Fibroblast of pulmonary artery (primary cell): ENCODE measurements at regions not wholly inside any gene's neighbourhood (a gene's known extent, or its start where the extent isn't known, plus 50 kb on each side); places are given as distances from the start of the nearest gene placed in this dataset.

Experiments
- DNase-seq: peaks from one replicate; pipeline ENCODE4 v3.0.0-alpha.2; 2010; ENCODE audit warnings: low read depth
- H3K4me3 ChIP-seq: replicated peaks from 2 replicates; pipeline ENCODE4 v1.5.1; 2011; ENCODE audit warnings: low read depth, mild to moderate bottlenecking, control low read depth, low read length, moderate library complexity
- TF ChIP-seq, protein P1 (sequence below): IDR thresholded peaks from 2 replicates; pipeline ENCODE4 v1.5.1; 2011; ENCODE audit warnings: mild to moderate bottlenecking, control low read depth, low read length, inconsistent platforms; ENCODE audit errors: missing control alignments

DNA sequence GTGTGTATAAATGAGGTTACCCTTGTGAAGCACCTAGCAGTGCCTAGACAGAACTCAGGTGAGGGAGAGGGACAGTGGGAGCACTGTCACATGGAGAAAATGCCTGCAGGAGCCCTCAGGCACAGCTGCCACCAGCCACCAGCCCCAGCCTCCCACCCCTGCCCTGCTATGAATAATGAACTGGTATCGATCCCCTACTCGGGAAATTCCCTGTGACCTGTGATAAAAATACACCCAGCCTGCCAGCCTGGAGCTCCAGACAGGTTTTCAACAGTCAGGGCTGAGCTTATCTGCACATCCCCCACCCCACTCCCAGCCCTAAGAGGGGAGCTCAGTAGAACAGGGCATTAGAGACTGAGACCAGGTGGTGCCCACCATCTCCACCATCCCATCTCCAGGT is 159.6 kb upstream of the PJA1 start:
- TF ChIP-seq, protein P1, sequence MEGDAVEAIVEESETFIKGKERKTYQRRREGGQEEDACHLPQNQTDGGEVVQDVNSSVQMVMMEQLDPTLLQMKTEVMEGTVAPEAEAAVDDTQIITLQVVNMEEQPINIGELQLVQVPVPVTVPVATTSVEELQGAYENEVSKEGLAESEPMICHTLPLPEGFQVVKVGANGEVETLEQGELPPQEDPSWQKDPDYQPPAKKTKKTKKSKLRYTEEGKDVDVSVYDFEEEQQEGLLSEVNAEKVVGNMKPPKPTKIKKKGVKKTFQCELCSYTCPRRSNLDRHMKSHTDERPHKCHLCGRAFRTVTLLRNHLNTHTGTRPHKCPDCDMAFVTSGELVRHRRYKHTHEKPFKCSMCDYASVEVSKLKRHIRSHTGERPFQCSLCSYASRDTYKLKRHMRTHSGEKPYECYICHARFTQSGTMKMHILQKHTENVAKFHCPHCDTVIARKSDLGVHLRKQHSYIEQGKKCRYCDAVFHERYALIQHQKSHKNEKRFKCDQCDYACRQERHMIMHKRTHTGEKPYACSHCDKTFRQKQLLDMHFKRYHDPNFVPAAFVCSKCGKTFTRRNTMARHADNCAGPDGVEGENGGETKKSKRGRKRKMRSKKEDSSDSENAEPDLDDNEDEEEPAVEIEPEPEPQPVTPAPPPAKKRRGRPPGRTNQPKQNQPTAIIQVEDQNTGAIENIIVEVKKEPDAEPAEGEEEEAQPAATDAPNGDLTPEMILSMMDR = no peak
- no peak for DNase-seq
- H3K4me3 ChIP-seq = no peak overlapping the region

DNA sequence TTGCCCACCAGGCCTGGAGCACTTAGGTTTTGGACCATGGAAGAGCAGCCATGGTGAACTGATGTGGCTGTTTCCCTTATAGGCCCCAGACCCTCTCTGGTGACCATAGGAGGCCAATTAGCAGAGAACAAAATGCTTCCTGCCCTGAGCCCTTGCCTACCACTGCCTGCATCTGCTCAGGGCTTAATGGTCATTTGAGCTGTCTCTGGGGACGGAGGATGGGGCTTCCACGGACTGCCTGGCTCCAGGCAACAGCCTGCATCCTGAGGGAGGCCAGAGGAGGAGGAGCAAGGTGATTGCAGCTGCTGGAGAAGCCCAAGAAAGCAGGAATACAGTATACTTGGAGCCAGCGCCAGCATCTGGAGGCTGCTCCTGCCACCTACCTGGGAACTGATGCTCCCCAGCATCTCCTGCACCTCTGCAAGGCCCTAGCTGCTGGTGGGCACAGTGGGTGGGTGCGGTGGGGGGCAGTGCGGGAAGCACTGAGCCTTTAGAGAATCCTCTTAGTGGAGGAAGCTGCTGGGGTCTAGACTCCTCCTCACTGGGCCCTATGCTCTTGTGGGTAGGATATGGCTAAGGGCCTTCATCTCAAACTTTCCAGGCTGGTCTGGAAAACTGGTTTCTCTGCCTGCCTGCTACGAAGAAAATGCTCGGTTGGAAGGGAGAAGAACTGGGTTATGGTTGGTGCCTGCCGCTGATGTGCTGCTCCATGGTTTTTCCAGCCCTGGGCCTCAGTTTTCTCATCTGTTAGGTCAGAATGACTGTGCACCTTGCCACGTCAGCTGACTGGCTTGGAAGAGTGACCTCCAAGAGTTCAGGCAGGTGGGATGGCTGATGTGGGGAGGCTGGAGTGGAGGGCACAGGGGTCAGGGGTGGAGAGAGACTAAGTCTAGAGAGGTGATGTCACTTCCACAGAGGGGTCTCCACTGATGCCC is 158.8 kb upstream of the PJA1 start:
- H3K4me3 ChIP-seq = no peak overlapping the region
- DNase-seq = no peak
- TF ChIP-seq, protein P1 = no peak

DNA sequence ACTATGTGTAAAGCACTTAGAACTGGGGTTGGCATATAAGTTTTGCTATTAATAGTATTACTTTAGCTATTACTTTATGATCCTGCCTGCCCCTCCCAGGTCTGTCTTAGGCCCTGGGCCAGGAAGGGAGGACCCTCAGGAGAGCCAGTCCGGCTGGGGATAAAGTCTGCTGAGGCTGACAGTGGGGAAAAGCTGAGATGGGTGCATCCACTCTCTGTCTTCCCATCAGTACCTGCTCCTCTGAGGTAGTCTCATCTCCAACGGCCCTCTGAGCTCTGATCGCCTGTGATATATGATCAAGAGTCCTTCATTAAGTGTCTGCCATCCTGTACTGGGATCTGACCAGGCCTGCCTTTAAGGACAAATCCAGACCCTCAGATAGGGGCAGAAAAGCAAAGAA is 156.5 kb upstream of the PJA1 start:
- no peak overlapping the region for H3K4me3 ChIP-seq
- DNase-seq = no peak
- TF ChIP-seq, protein P1 = no peak

DNA sequence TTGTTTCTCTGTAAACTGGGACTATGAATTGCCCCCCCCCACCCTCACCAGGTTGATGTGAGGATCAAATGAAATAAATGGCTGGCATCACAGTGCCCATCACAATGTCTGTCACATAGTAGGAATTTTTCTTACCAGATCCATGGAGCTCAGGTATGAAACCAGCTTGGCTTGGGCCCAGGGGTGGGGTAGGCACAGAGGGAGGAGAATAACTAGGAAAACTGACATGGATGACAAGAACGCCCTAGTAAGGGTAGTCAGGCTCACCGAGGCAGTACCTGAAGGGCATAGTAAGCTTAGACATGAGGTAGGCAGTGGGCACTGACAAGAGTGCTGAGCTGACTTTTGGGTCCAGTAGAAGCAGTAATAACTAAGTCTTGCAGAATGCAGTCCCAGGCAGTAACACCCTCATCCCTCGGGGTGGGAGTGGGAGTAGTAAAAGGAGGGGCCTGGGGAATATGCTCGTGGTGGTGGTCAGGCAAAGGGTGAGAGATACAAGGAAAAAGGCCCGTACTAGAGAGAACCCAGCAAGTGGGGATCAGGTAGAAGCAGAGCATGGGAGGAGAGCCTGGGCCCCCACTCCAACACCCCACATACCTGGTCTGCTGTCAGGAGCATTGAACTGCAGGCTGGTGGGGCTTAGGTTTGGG is 155.9 kb upstream of the PJA1 start:
- TF ChIP-seq, protein P1 = no peak
- no peak for DNase-seq
- H3K4me3 ChIP-seq = no peak overlapping the region

DNA sequence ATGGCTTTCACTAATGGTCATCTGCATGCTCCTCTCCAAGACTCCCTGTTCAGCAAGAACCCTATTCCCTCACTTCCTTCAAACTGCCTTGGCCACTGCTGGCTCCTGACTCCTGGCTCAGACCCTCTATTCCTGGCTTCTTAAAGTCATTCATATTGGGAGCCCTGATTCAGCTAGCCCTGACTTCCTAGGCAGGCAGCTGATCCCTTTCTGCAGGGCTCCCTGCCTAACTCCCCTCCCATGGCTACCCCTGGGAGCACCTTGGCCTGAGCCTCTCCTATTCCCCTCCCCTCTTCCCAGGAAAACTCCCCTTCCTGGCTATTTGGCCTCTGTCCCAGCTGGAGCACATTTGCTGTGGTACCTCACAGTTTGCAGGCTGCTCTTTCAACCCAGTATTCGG is 154.9 kb upstream of the PJA1 start:
- DNase-seq = no peak
- TF ChIP-seq, protein P1 = no peak
- no peak overlapping the region for H3K4me3 ChIP-seq

DNA sequence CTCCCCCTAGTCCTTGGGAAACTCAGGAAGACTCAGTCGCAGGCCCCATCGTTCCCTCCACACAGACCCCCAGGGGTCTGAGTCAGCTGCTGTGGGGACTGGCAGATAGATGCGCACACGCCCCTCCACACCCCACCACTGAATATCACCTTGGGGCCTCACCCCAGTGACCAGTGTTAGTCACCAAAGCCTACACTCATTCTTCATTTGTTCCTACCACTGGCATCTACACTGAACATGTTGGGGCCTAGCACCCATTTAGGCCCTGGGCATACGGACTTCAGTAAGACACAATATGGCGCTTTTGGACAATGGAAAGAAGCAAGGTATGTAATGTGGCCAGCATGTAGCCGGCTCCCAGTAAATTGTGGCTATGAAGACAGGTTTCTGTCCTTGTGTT is 154.1 kb upstream of the PJA1 start:
- TF ChIP-seq, protein P1 = no peak
- no peak overlapping the region for H3K4me3 ChIP-seq
- DNase-seq = no peak
